Right lobe of liver (tissue), 6 donors: ENCODE measurements at regions not wholly inside any gene's neighbourhood (a gene's known extent, or its start where the extent isn't known, plus 50 kb on each side); places are given as distances from the start of the nearest gene placed in this dataset.

ENCODE experiments used
- ATAC-seq, 4 donors: fragments of 200-7000 bp; cut with Tn5 transposase; one replicate each; pipeline ENCODE4 v1.9.1; 2020; ENCODE audit warnings: mild to moderate bottlenecking in 4 of 4, moderate library complexity in 4 of 4
- DNase-seq, 3 donors: peaks; one replicate each; pipeline ENCODE4 v3.0.0-alpha.2; 2020
- H3K27ac ChIP-seq, 3 donors: fragments of 200-600 bp; one replicate each; pipeline ENCODE4 v1.8.0; 2022
- H3K27me3 ChIP-seq, 2 donors: fragments of 200-600 bp; one replicate each; pipeline ENCODE4 v1.8.0; 2022
- H3K36me3 ChIP-seq, 4 donors: fragments of 200-600 bp; sonication (generic) in 1 of 4; one replicate each; pipeline versions ENCODE4 v1.5.1 to v1.8.0; 2017 to 2022; ENCODE audit warnings: control low read depth in 1 of 4
- H3K4me1 ChIP-seq, 4 donors: fragments of 200-600 bp; sonication (generic) in 1 of 4; one replicate each; pipeline versions ENCODE4 v1.5.1 to v1.8.0; 2017 to 2022; ENCODE audit warnings: control low read depth in 1 of 4
- H3K4me3 ChIP-seq, 3 donors: fragments of 200-600 bp; one replicate each; pipeline ENCODE4 v1.8.0; 2022
- H3K9me3 ChIP-seq, 4 donors: fragments of 200-600 bp; sonication (generic) in 1 of 4; one replicate each; pipeline versions ENCODE4 v1.5.1 to v1.8.0; 2017 to 2022; ENCODE audit warnings: control low read depth in 1 of 4
- POLR2A ChIP-seq: fragments of 450-650 bp; IDR thresholded peaks from one replicate; pipeline ENCODE4 v1.6.1; 2017; ENCODE audit warnings: antibody characterized with exemption, mild to moderate bottlenecking
- WGBS: methylation state at CpG from one replicate; pipeline ENCODE4 v1.1.6; 2018; ENCODE audit warnings: low coverage, low lambda C conversion rate; ENCODE audit not compliant: insufficient coverage; ENCODE audit errors: missing lambda C conversion rate; 5-methylcytosine and 5-hydroxymethylcytosine counted together
- intact Hi-C, 2 donors: fragments of 100-400 bp; cut with DNase I; formaldehyde crosslinking; loops; one replicate each; pipeline versions ENCODE4 v1.11.2 to v1.14.1; 2022
- TF ChIP-seq, protein P1 (sequence below), 4 donors: fragments of 200-600 bp in 3 of 4; fragments of 450-650 bp in 1 of 4; IDR thresholded peaks; one replicate each; pipeline versions ENCODE4 v1.5.1 to v1.8.0; 2016 to 2022; ENCODE audit warnings: antibody characterized with exemption in 4 of 4, mild to moderate bottlenecking in 2 of 4
- donor health status: DM: no; HTN: yes; CAD: no.
- donor health status: DM: no; HTN: no; CAD: no.
- donor health status: DM: no; HTN: no; CAD: no.
- donor health status: DM: no; HTN: yes; CAD: no.
- donor health status: DM: no; HTN: yes; CAD: no.

GRCh38 chr10:121662945-121663917 lies 65.0 kb upstream of the FGFR2 start:
- Histone ChIP-seq H3K36me3 (no peaks in the 10 kb centered on the region), H3K9me3 (no peaks in the 10 kb centered on the region), H3K27ac (no peak overlapping the region), H3K4me3 (no peak overlapping the region), H3K4me1 (no peaks in the 10 kb centered on the region), H3K27me3 (no peaks in the 10 kb centered on the region)
- TF ChIP-seq, protein P1, sequence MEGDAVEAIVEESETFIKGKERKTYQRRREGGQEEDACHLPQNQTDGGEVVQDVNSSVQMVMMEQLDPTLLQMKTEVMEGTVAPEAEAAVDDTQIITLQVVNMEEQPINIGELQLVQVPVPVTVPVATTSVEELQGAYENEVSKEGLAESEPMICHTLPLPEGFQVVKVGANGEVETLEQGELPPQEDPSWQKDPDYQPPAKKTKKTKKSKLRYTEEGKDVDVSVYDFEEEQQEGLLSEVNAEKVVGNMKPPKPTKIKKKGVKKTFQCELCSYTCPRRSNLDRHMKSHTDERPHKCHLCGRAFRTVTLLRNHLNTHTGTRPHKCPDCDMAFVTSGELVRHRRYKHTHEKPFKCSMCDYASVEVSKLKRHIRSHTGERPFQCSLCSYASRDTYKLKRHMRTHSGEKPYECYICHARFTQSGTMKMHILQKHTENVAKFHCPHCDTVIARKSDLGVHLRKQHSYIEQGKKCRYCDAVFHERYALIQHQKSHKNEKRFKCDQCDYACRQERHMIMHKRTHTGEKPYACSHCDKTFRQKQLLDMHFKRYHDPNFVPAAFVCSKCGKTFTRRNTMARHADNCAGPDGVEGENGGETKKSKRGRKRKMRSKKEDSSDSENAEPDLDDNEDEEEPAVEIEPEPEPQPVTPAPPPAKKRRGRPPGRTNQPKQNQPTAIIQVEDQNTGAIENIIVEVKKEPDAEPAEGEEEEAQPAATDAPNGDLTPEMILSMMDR (IDR thresholded peaks at IDR 0.05): peak in 1 of 4 donors; percentile 12
- TF ChIP-seq POLR2A: no peak
- ATAC-seq: no peak
- no peak for DNase-seq
- WGBS: 81% methylated on average over 4 of the region's 11 CpGs
- intact Hi-C loops: no loop called here

GRCh38 chr10:121662531-121662930 lies 64.3 kb upstream of the FGFR2 start:
- Histone ChIP-seq H3K27ac (no peak overlapping the region), H3K36me3 (no peaks in the 10 kb centered on the region), H3K27me3 (no peaks in the 10 kb centered on the region), H3K9me3 (no peaks in the 10 kb centered on the region), H3K4me3 (no peak overlapping the region), H3K4me1 (no peaks in the 10 kb centered on the region)
- DNase-seq (no peak), ATAC-seq (no peak)
- WGBS: 86% methylated on average over 4 of the region's 13 CpGs
- TF ChIP-seq POLR2A: no peak
- TF ChIP-seq, protein P1 (IDR thresholded peaks at IDR 0.05): no peak
- intact Hi-C loops: no loop called here

GRCh38 chr10:121661451-121661851 lies 63.2 kb upstream of the FGFR2 start:
- intact Hi-C loops: no loop called here
- ATAC-seq (no peak), DNase-seq (no peak)
- Histone ChIP-seq H3K27me3 (no peaks in the 10 kb centered on the region), H3K4me3 (no peak overlapping the region), H3K36me3 (no peaks in the 10 kb centered on the region), H3K9me3 (no peaks in the 10 kb centered on the region), H3K4me1 (no peaks in the 10 kb centered on the region), H3K27ac (no peak overlapping the region)
- TF ChIP-seq, protein P1 (IDR thresholded peaks at IDR 0.05): no peak
- no peak for TF ChIP-seq POLR2A
- WGBS: 72% methylated on average over 7 of the region's 14 CpGs

- intact Hi-C loops: no loop called here
These were observed 61.0 kb upstream of the FGFR2 start for GRCh38 chr10:121659236-121659635.

More at GRCh38 chr10:121659236-121659635, 61.0 kb upstream of the FGFR2 start:
- DNase-seq (no peak), ATAC-seq (no peak)
- 84% methylated on average over 5 of the region's 10 CpGs for WGBS
- TF ChIP-seq POLR2A: no peak
- TF ChIP-seq, protein P1 (IDR thresholded peaks at IDR 0.05): no peak
- H3K9me3 ChIP-seq: no peaks in the 10 kb centered on the region
- H3K27me3 ChIP-seq: no peaks in the 10 kb centered on the region
- H3K36me3 ChIP-seq: no peaks in the 10 kb centered on the region
- no peaks in the 10 kb centered on the region for H3K4me1 ChIP-seq
- H3K4me3 ChIP-seq: no peak overlapping the region
- no peak overlapping the region for H3K27ac ChIP-seq
